Keratinocyte (primary cell): ENCODE measurements at regions not wholly inside any gene's neighbourhood (a gene's known extent, or its start where the extent isn't known, plus 50 kb on each side); places are given as distances from the start of the nearest gene placed in this dataset.

Source experiments
- DNase-seq: peaks from one replicate; pipeline ENCODE4 v3.0.0-alpha.2; 2011; ENCODE audit warnings: low read depth, missing footprints, low spot score
- FAIRE-seq: peaks from 2 replicates; lab custom pipeline; 2011; peaks lifted over from hg19 to GRCh38; lab: Jason Lieb, UNC
- H2AFZ ChIP-seq: 2 replicates; pipeline ENCODE4 v1.6.0; 2012; ENCODE audit warnings: low read length, control low read depth, inconsistent platforms; ENCODE audit not compliant: control insufficient read depth
- H3K27ac ChIP-seq: 2 replicates; pipeline ENCODE4 v1.5.1; 2011; ENCODE audit warnings: low read length; ENCODE audit not compliant: control insufficient read depth, insufficient read depth
- H3K27me3 ChIP-seq: 3 replicates; pipeline ENCODE4 v1.6.0; 2011; ENCODE audit warnings: low read length; ENCODE audit not compliant: control insufficient read depth, insufficient read depth; ENCODE audit errors: extremely low read depth
- H3K36me3 ChIP-seq, 2 experiments: 2 replicates in 1 of 2; 3 replicates in 1 of 2; pipeline ENCODE4 v1.5.1; 2011; ENCODE audit warnings: low read length in 2 of 2, mild to moderate bottlenecking in 1 of 2; ENCODE audit not compliant: control insufficient read depth in 2 of 2, insufficient read depth in 2 of 2; ENCODE audit errors: extremely low read depth in 1 of 2
- H3K4me1 ChIP-seq: 3 replicates; pipeline ENCODE4 v1.5.1; 2011; ENCODE audit warnings: low read length; ENCODE audit not compliant: control insufficient read depth, insufficient read depth; ENCODE audit errors: extremely low read depth
- H3K4me2 ChIP-seq: 3 replicates; pipeline ENCODE4 v1.6.0; 2011; ENCODE audit warnings: low read depth, low read length; ENCODE audit not compliant: control insufficient read depth, insufficient read depth; ENCODE audit errors: extremely low read depth
- H3K4me3 ChIP-seq, 3 experiments: fragments of 200-600 bp in 1 of 3; sonication (generic) in 1 of 3; 2 replicates in 2 of 3; 3 replicates in 1 of 3; pipeline ENCODE4 v1.5.1; 2011 to 2016; ENCODE audit warnings: low read length in 3 of 3, mild to moderate bottlenecking in 3 of 3, control low read depth in 2 of 3, inconsistent platforms in 1 of 3, low read depth in 1 of 3, mixed read lengths in 1 of 3, mixed run types in 1 of 3, moderate library complexity in 1 of 3; ENCODE audit not compliant: control insufficient read depth in 2 of 3, insufficient read depth in 2 of 3; ENCODE audit errors: extremely low read depth in 1 of 3
- H3K79me2 ChIP-seq: 2 replicates; pipeline ENCODE4 v1.6.0; 2012; ENCODE audit warnings: low read length; ENCODE audit not compliant: control insufficient read depth, insufficient read depth
- H3K9ac ChIP-seq: 3 replicates; pipeline ENCODE4 v1.6.0; 2011; ENCODE audit warnings: low read length; ENCODE audit not compliant: control insufficient read depth, insufficient read depth; ENCODE audit errors: extremely low read depth
- H3K9me1 ChIP-seq: 3 replicates; pipeline ENCODE4 v1.6.0; 2011; ENCODE audit warnings: low read length; ENCODE audit not compliant: control insufficient read depth, insufficient read depth; ENCODE audit errors: extremely low read depth
- H3K9me3 ChIP-seq: 2 replicates; pipeline ENCODE4 v1.5.1; 2012; ENCODE audit warnings: low read depth, low read length; ENCODE audit not compliant: control insufficient read depth
- H4K20me1 ChIP-seq: 3 replicates; pipeline ENCODE4 v1.6.0; 2011; ENCODE audit warnings: low read length; ENCODE audit not compliant: control insufficient read depth, insufficient read depth; ENCODE audit errors: extremely low read depth
- EZH2 ChIP-seq: IDR thresholded peaks from one replicate; pipeline ENCODE4 v1.6.1; 2012; ENCODE audit warnings: inconsistent platforms, mild to moderate bottlenecking, low read length, moderate library complexity
- dilution Hi-C: fragments of 300-500 bp; cut with MboI; formaldehyde crosslinking; loops from one replicate; pipeline ENCODE4 v1.7.0; 2020; ENCODE audit warnings: low sequenced_read_pairs; ENCODE audit not compliant: extremely low pct_ligation_motif_present
- TF ChIP-seq, protein P1 (sequence below), 3 experiments: IDR thresholded peaks in 1 of 3; conservative IDR thresholded peaks in 1 of 3; optimal IDR thresholded peaks in 1 of 3; 2 replicates in 2 of 3; 3 replicates in 1 of 3; pipeline versions ENCODE3 to v1.5.1; 2011; ENCODE audit warnings: low read length in 3 of 3, mild to moderate bottlenecking in 3 of 3, moderate library complexity in 2 of 3, control low read depth in 1 of 3, inconsistent platforms in 1 of 3; ENCODE audit not compliant: insufficient read depth in 2 of 3; ENCODE audit errors: extremely low read depth in 1 of 3

DNA sequence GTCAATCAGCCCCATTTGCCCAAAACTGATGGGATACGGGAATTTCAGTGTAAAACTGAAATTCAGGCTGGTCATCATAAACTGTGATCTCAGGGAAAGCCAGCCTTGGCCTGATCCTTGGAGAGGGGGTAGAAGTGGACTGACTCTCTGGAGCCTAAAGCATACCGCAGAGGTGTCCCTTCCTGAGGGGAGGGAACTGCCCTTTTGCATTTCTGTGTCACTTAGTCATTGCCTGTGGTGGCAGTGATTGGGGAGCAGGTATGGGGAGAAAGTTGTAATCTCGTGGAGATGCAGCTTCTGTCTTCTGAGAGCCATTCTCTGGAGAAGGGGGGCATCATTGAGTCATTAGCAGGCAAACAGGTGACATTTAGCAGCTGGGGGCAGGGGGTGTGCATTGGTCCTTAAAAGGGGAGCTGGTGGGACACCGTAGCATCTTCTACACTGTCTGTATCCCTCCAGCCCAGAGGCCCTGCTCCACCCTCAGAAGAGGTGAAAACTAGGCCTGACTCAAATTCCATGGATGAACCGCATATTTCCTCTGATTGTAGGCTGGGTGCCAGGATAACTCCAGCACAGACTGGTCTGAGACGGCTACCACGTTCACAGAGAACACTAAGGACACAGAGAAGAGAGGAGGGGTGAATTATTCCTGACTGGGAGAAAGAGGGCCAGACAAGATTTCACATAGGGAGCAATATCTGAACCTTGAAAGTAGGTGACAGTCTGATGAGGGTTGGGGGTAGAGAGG lies 143.3 kb downstream of the SEC61B start:
- Histone ChIP-seq H3K36me3 (no peaks in the 10 kb centered on the region), H3K9me3 (no peaks in the 10 kb centered on the region), H3K4me2 (no peak overlapping the region), H4K20me1 (no peaks in the 10 kb centered on the region), H2AFZ (no peak overlapping the region), H3K79me2 (no peaks in the 10 kb centered on the region), H3K27me3 (peaks cover 18% of the 10 kb centered on the region), H3K9me1 (no peaks in the 10 kb centered on the region), H3K4me3 (no peak overlapping the region), H3K4me1 (peaks cover 3% of the 10 kb centered on the region), H3K9ac (no peak overlapping the region), H3K27ac (no peak overlapping the region)
- DNase-seq (no peak), FAIRE-seq (no peak)
- no peak for TF ChIP-seq EZH2
- TF ChIP-seq, protein P1, sequence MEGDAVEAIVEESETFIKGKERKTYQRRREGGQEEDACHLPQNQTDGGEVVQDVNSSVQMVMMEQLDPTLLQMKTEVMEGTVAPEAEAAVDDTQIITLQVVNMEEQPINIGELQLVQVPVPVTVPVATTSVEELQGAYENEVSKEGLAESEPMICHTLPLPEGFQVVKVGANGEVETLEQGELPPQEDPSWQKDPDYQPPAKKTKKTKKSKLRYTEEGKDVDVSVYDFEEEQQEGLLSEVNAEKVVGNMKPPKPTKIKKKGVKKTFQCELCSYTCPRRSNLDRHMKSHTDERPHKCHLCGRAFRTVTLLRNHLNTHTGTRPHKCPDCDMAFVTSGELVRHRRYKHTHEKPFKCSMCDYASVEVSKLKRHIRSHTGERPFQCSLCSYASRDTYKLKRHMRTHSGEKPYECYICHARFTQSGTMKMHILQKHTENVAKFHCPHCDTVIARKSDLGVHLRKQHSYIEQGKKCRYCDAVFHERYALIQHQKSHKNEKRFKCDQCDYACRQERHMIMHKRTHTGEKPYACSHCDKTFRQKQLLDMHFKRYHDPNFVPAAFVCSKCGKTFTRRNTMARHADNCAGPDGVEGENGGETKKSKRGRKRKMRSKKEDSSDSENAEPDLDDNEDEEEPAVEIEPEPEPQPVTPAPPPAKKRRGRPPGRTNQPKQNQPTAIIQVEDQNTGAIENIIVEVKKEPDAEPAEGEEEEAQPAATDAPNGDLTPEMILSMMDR (optimal IDR thresholded peaks at IDR 0.05 in 1 of 3, IDR thresholded peaks at IDR 0.05 in 1 of 3, conservative IDR thresholded peaks at IDR 0.05 in 1 of 3; ENCODE audit: extremely low read depth in 1 of 3, insufficient read depth in 2 of 3, low read length in 3 of 3), result no peak
- dilution Hi-C loops, result no loop called here

DNA sequence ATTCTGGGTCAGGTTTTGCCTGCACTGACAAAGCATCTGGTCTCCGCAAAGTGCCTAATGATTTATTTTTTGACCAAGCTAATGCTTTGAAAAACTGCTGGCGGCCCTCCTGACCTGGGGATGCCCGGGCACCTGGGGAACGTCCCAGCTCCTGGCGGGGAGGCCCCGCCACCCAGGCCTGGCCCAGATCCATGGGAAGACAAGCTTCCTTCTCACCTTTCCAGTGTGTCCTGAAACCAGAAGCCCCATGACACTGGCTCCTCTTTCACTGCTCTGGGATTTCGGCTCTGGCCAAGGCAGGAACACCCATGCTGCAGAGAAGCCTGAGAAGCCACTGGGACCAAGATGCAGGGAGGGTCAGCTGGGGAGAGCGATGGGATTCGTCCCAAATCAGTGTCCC lies 144.1 kb downstream of the SEC61B start:
- H3K9ac ChIP-seq, result no peak overlapping the region
- no peaks in the 10 kb centered on the region for H3K36me3 ChIP-seq
- peaks cover 3% of the 10 kb centered on the region for H3K4me1 ChIP-seq
- H3K27ac ChIP-seq, result no peak overlapping the region
- H3K4me2 ChIP-seq, result no peak overlapping the region
- H4K20me1 ChIP-seq, result no peaks in the 10 kb centered on the region
- no peak for TF ChIP-seq EZH2
- TF ChIP-seq, protein P1 (optimal IDR thresholded peaks at IDR 0.05 in 1 of 3, IDR thresholded peaks at IDR 0.05 in 1 of 3, conservative IDR thresholded peaks at IDR 0.05 in 1 of 3; ENCODE audit: extremely low read depth in 1 of 3, insufficient read depth in 2 of 3, low read length in 3 of 3), result no peak
- DNase-seq, result no peak
- FAIRE-seq, result no peak
- no peaks in the 10 kb centered on the region for H3K9me1 ChIP-seq
- no peaks in the 10 kb centered on the region for H3K79me2 ChIP-seq
- no peak overlapping the region for H3K4me3 ChIP-seq
- no peaks in the 10 kb centered on the region for H3K9me3 ChIP-seq
- dilution Hi-C loops, result no loop called here
- H3K27me3 ChIP-seq, result peaks cover 17% of the 10 kb centered on the region
- no peak overlapping the region for H2AFZ ChIP-seq
